Liver (tissue), 8 donors: ENCODE measurements at regions not wholly inside any gene's neighbourhood (a gene's known extent, or its start where the extent isn't known, plus 50 kb on each side); places are given as distances from the start of the nearest gene placed in this dataset.

Experiments
- DNase-seq: peaks from one replicate; pipeline ENCODE4 v3.0.0-alpha.2; 2017; ENCODE audit warnings: low spot score
- H3K27ac ChIP-seq, 2 donors: one replicate each; pipeline ENCODE4 v1.7.0; 2013; ENCODE audit warnings: inconsistent platforms in 2 of 2, low read length in 2 of 2, control low read depth in 1 of 2, low read depth in 1 of 2, mild to moderate bottlenecking in 1 of 2
- H3K27me3 ChIP-seq, 4 donors: one replicate each; pipeline versions ENCODE4 v1.6.1 to v1.7.0; 2013; ENCODE audit warnings: low read length in 3 of 4, inconsistent platforms in 1 of 4, mild to moderate bottlenecking in 1 of 4, moderate library complexity in 1 of 4; ENCODE audit not compliant: control insufficient read depth in 4 of 4, insufficient read depth in 4 of 4
- H3K36me3 ChIP-seq, 4 donors: one replicate each; pipeline versions ENCODE4 v1.6.1 to v1.7.0; 2013; ENCODE audit warnings: low read length in 3 of 4, mild to moderate bottlenecking in 3 of 4, low read depth in 1 of 4, moderate library complexity in 1 of 4; ENCODE audit not compliant: control insufficient read depth in 4 of 4, insufficient read depth in 3 of 4
- H3K4me1 ChIP-seq, 4 donors: one replicate each; pipeline versions ENCODE4 v1.6.1 to v1.7.0; 2013; ENCODE audit warnings: low read length in 3 of 4, mild to moderate bottlenecking in 3 of 4, moderate library complexity in 1 of 4; ENCODE audit not compliant: control insufficient read depth in 4 of 4, insufficient read depth in 4 of 4
- H3K4me3 ChIP-seq, 3 donors: one replicate each; pipeline versions ENCODE4 v1.6.1 to v1.7.0; 2013; ENCODE audit warnings: low read length in 3 of 3, control low read depth in 1 of 3, low read depth in 1 of 3, mild to moderate bottlenecking in 1 of 3
- H3K9ac ChIP-seq, 2 donors: one replicate each; pipeline ENCODE4 v1.7.0; 2013; ENCODE audit warnings: low read length in 2 of 2, mild to moderate bottlenecking in 2 of 2, moderate library complexity in 2 of 2, control low read depth in 1 of 2, low read depth in 1 of 2
- H3K9me3 ChIP-seq, 4 donors: one replicate each; pipeline versions ENCODE4 v1.6.1 to v1.7.0; 2013; ENCODE audit warnings: low read length in 3 of 4; ENCODE audit not compliant: control insufficient read depth in 4 of 4
- EGR1 ChIP-seq, 2 donors: IDR thresholded peaks; 2 replicates each; pipeline ENCODE4 v1.6.1; 2016 to 2018; ENCODE audit warnings: antibody characterized with exemption in 2 of 2, low read depth in 2 of 2
- FOXA1 ChIP-seq: IDR thresholded peaks from 2 replicates; pipeline ENCODE4 v1.6.1; 2016; ENCODE audit warnings: antibody characterized with exemption
- FOXA2 ChIP-seq: IDR thresholded peaks from 2 replicates; pipeline ENCODE4 v1.6.1; 2016; ENCODE audit warnings: antibody characterized with exemption
- GABPA ChIP-seq, 2 donors: IDR thresholded peaks in 1 of 2; conservative IDR thresholded peaks in 1 of 2; 2 replicates each; pipeline ENCODE4 v1.6.1; 2016; ENCODE audit warnings: antibody characterized with exemption in 2 of 2, mild to moderate bottlenecking in 1 of 2, moderate library complexity in 1 of 2
- HNF4A ChIP-seq, 2 donors: conservative IDR thresholded peaks; 2 replicates each; pipeline ENCODE4 v1.6.1; 2016; ENCODE audit warnings: antibody characterized with exemption in 2 of 2, mild to moderate bottlenecking in 2 of 2
- HNF4G ChIP-seq: IDR thresholded peaks from 2 replicates; pipeline ENCODE4 v1.6.1; 2016; ENCODE audit warnings: antibody characterized with exemption
- JUND ChIP-seq, 2 donors: IDR thresholded peaks; 2 replicates each; pipeline ENCODE4 v1.6.1; 2016; ENCODE audit warnings: antibody characterized with exemption in 2 of 2
- NR2F2 ChIP-seq: IDR thresholded peaks from 2 replicates; pipeline ENCODE4 v1.6.1; 2016; ENCODE audit warnings: antibody characterized with exemption
- RAD21 ChIP-seq, 2 donors: IDR thresholded peaks; 2 replicates each; pipeline ENCODE4 v1.6.1; 2016; ENCODE audit warnings: antibody characterized with exemption in 2 of 2, mild to moderate bottlenecking in 2 of 2
- RXRA ChIP-seq, 2 donors: IDR thresholded peaks; 2 replicates each; pipeline ENCODE4 v1.6.1; 2017 to 2018; ENCODE audit warnings: antibody characterized with exemption in 2 of 2, mild to moderate bottlenecking in 1 of 2
- SP1 ChIP-seq: IDR thresholded peaks from 2 replicates; pipeline ENCODE4 v1.6.1; 2018; ENCODE audit warnings: antibody characterized with exemption, mild to moderate bottlenecking
- TAF1 ChIP-seq: conservative IDR thresholded peaks from 2 replicates; pipeline ENCODE4 v1.6.1; 2016; ENCODE audit warnings: antibody characterized with exemption, mild to moderate bottlenecking
- YY1 ChIP-seq: IDR thresholded peaks from 2 replicates; pipeline ENCODE4 v1.6.1; 2016; ENCODE audit warnings: antibody characterized with exemption, mild to moderate bottlenecking
- WGBS: extraction: QIAGEN DNeasy Blood & Tissue Kit; methylation state at CpG from one replicate; pipeline ENCODE4 v1.1.7; 2013; 5-methylcytosine and 5-hydroxymethylcytosine counted together
- TF ChIP-seq, protein P1 (sequence below): IDR thresholded peaks from 2 replicates; pipeline ENCODE4 v1.6.1; 2016; ENCODE audit warnings: antibody characterized with exemption, mild to moderate bottlenecking
- TF ChIP-seq, protein P2 (sequence below): IDR thresholded peaks from 2 replicates; pipeline ENCODE4 v1.6.1; 2016; ENCODE audit warnings: antibody characterized with exemption
- TF ChIP-seq, protein P3 (sequence below): fragments of 150-350 bp; IDR thresholded peaks from 2 replicates; pipeline ENCODE4 v1.5.1; 2017; ENCODE audit warnings: improper control_type of control experiment, low read depth, low read length; ENCODE audit not compliant: missing input control
- TF ChIP-seq, protein P4 (sequence below): IDR thresholded peaks from 2 replicates; pipeline ENCODE4 v1.6.1; 2016; ENCODE audit warnings: antibody characterized with exemption
- TF ChIP-seq, protein P5 (sequence below): IDR thresholded peaks from 2 replicates; pipeline ENCODE4 v1.6.1; 2016; ENCODE audit warnings: antibody characterized with exemption
- donor health status: healthy.
- donor health status: healthy.
- donor health status: healthy.
- donor health status: healthy.
- donor health status: healthy.

DNA sequence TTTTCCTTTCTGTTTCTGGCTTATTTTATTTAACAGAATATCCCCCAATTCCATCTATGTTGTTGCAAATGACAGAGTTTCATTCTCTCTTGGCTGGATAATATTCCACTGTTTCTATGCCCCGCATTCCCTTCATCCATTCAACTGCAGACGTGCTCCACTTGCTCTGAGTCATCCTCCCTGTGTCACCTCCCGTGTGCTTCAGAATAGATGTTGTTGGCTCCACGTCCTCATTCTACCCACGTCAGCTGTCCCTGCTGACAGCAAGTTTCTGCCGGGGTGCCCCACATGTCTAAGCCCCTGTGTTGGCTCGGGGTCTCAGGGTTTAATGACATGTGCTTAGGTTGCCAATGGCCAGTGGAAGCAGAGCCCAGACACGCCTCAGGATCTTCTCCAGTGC, 1041.0 kb downstream of the UQCRFS1 start:
- H3K27ac ChIP-seq: no peak overlapping the region
- WGBS: 81% methylated on average over 8 of the region's 8 CpGs
- TF ChIP-seq, protein P1, sequence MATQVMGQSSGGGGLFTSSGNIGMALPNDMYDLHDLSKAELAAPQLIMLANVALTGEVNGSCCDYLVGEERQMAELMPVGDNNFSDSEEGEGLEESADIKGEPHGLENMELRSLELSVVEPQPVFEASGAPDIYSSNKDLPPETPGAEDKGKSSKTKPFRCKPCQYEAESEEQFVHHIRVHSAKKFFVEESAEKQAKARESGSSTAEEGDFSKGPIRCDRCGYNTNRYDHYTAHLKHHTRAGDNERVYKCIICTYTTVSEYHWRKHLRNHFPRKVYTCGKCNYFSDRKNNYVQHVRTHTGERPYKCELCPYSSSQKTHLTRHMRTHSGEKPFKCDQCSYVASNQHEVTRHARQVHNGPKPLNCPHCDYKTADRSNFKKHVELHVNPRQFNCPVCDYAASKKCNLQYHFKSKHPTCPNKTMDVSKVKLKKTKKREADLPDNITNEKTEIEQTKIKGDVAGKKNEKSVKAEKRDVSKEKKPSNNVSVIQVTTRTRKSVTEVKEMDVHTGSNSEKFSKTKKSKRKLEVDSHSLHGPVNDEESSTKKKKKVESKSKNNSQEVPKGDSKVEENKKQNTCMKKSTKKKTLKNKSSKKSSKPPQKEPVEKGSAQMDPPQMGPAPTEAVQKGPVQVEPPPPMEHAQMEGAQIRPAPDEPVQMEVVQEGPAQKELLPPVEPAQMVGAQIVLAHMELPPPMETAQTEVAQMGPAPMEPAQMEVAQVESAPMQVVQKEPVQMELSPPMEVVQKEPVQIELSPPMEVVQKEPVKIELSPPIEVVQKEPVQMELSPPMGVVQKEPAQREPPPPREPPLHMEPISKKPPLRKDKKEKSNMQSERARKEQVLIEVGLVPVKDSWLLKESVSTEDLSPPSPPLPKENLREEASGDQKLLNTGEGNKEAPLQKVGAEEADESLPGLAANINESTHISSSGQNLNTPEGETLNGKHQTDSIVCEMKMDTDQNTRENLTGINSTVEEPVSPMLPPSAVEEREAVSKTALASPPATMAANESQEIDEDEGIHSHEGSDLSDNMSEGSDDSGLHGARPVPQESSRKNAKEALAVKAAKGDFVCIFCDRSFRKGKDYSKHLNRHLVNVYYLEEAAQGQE: no peak
- TF ChIP-seq, protein P2, sequence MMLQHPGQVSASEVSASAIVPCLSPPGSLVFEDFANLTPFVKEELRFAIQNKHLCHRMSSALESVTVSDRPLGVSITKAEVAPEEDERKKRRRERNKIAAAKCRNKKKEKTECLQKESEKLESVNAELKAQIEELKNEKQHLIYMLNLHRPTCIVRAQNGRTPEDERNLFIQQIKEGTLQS: no peak
- no peak for TF ChIP-seq EGR1 (IDR thresholded peaks at IDR 0.05; ENCODE audit: low read depth in 2 of 2)
- TF ChIP-seq, protein P3, sequence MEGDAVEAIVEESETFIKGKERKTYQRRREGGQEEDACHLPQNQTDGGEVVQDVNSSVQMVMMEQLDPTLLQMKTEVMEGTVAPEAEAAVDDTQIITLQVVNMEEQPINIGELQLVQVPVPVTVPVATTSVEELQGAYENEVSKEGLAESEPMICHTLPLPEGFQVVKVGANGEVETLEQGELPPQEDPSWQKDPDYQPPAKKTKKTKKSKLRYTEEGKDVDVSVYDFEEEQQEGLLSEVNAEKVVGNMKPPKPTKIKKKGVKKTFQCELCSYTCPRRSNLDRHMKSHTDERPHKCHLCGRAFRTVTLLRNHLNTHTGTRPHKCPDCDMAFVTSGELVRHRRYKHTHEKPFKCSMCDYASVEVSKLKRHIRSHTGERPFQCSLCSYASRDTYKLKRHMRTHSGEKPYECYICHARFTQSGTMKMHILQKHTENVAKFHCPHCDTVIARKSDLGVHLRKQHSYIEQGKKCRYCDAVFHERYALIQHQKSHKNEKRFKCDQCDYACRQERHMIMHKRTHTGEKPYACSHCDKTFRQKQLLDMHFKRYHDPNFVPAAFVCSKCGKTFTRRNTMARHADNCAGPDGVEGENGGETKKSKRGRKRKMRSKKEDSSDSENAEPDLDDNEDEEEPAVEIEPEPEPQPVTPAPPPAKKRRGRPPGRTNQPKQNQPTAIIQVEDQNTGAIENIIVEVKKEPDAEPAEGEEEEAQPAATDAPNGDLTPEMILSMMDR: no peak
- no peak for TF ChIP-seq SP1
- no peak for TF ChIP-seq FOXA2
- no peak for TF ChIP-seq JUND (IDR thresholded peaks at IDR 0.05)
- TF ChIP-seq, protein P4, sequence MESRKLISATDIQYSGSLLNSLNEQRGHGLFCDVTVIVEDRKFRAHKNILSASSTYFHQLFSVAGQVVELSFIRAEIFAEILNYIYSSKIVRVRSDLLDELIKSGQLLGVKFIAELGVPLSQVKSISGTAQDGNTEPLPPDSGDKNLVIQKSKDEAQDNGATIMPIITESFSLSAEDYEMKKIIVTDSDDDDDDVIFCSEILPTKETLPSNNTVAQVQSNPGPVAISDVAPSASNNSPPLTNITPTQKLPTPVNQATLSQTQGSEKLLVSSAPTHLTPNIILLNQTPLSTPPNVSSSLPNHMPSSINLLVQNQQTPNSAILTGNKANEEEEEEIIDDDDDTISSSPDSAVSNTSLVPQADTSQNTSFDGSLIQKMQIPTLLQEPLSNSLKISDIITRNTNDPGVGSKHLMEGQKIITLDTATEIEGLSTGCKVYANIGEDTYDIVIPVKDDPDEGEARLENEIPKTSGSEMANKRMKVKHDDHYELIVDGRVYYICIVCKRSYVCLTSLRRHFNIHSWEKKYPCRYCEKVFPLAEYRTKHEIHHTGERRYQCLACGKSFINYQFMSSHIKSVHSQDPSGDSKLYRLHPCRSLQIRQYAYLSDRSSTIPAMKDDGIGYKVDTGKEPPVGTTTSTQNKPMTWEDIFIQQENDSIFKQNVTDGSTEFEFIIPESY: no peak
- TF ChIP-seq YY1: no peak
- TF ChIP-seq RAD21 (IDR thresholded peaks at IDR 0.05): no peak
- no peak for TF ChIP-seq FOXA1
- TF ChIP-seq GABPA (IDR thresholded peaks at IDR 0.05 in 1 of 2, conservative IDR thresholded peaks at IDR 0.05 in 1 of 2): no peak
- TF ChIP-seq, protein P5, sequence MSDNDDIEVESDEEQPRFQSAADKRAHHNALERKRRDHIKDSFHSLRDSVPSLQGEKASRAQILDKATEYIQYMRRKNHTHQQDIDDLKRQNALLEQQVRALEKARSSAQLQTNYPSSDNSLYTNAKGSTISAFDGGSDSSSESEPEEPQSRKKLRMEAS: no peak
- TF ChIP-seq HNF4A (conservative IDR thresholded peaks at IDR 0.05): no peak
- TF ChIP-seq NR2F2: no peak
- TF ChIP-seq RXRA (IDR thresholded peaks at IDR 0.05): no peak
- no peak for TF ChIP-seq TAF1
- no peak for TF ChIP-seq HNF4G
- H3K4me1 ChIP-seq: no peaks in the 10 kb centered on the region
- peaks cover 1 to 6% (median 3%) of the 10 kb centered on the region in 4 donors for H3K9me3 ChIP-seq
- DNase-seq: no peak
- H3K4me3 ChIP-seq: no peak overlapping the region
- H3K36me3 ChIP-seq: no peaks in the 10 kb centered on the region
- H3K9ac ChIP-seq: no peak overlapping the region
- no peaks in the 10 kb centered on the region for H3K27me3 ChIP-seq

DNA sequence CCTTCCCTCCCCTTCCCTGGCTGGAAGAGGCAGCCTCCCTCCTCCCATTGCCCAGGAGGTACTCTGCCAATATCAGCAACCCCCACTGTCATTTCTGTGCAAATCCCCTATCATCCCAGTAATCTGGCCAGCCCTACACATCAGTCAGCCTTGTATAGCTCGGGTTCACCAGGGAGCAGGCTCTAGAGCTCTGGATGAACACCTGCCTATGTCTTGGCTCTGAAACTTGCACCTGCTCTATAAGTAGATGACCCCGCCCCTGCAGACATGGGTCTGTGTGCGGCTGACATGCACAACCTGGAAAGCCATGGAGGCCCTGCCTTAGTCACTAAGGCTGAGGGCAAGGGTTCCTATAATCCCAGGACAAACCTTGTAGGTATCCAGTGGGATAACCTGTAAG, 1042.9 kb downstream of the UQCRFS1 start:
- DNase-seq: no peak
- H3K9ac ChIP-seq: no peak overlapping the region
- H3K27ac ChIP-seq: no peak overlapping the region
- peaks cover 0 to 3% (median under 1%) of the 10 kb centered on the region in 4 donors for H3K9me3 ChIP-seq
- no peaks in the 10 kb centered on the region for H3K27me3 ChIP-seq
- 54% methylated on average over 3 of the region's 3 CpGs for WGBS
- H3K4me1 ChIP-seq: no peaks in the 10 kb centered on the region
- H3K4me3 ChIP-seq: no peak overlapping the region
- H3K36me3 ChIP-seq: no peaks in the 10 kb centered on the region
- TF ChIP-seq JUND (IDR thresholded peaks at IDR 0.05) (no peak), HNF4A (conservative IDR thresholded peaks at IDR 0.05) (no peak), EGR1 (IDR thresholded peaks at IDR 0.05; ENCODE audit: low read depth in 2 of 2) (no peak), HNF4G (no peak), RAD21 (IDR thresholded peaks at IDR 0.05) (no peak), GABPA (IDR thresholded peaks at IDR 0.05 in 1 of 2, conservative IDR thresholded peaks at IDR 0.05 in 1 of 2) (no peak), RXRA (IDR thresholded peaks at IDR 0.05) (no peak), FOXA2 (no peak), YY1 (no peak), NR2F2 (no peak), SP1 (no peak)
- TF ChIP-seq, protein P1: no peak
- TF ChIP-seq, protein P2: no peak
